Activated CD4-positive, CD25-positive, alpha-beta regulatory T cell treated with anti-CD3 and anti-CD28 coated beads, Interleukin-2, amount 50 U/mL, for 72 hours (primary cell): ENCODE measurements at regions not wholly inside any gene's neighbourhood (a gene's known extent, or its start where the extent isn't known, plus 50 kb on each side); places are given as distances from the start of the nearest gene placed in this dataset.

Experiments used
- DNase-seq: peaks from one replicate; pipeline ENCODE4 v3.0.0; 2021

DNA sequence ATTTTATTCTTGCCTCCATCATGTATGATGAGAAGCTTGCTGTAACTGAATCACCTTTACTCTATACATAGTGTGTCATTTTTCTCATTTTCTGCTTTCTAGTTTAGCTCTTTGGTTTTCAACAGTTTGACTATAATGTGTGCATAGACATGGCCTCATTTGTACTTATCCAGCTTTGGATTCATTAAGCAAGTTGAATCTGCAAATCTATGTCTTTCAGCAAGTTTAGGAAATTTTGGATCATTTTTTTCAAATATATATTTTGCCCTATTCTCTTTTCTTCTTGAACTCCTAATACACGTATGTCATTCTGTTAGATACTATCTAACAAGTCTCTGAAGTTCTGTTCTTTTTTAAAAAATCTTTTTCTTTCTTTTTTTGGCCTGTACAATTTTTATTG, 57.8 kb downstream of the PRLHR start:
- DNase-seq: no peak

DNA sequence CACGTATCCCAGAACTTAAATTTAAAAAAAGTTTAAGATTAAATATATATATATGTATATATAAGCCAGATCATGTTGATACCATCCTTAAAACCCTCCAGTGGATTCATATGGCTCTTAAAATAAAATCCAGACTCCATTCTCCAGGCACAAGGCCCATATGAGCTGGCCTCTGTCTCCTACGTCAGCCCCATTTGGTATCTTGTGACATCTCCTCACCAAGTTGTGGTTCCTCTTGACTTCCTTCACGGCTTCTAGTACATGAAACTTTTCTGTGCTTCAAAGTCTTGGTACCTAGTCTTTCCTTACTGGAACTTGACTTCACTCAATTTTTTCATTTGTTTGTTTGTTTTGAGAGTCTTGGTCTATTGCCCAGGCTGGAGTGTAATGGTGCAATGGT, 61.3 kb downstream of the PRLHR start:
- DNase-seq: no peak

DNA sequence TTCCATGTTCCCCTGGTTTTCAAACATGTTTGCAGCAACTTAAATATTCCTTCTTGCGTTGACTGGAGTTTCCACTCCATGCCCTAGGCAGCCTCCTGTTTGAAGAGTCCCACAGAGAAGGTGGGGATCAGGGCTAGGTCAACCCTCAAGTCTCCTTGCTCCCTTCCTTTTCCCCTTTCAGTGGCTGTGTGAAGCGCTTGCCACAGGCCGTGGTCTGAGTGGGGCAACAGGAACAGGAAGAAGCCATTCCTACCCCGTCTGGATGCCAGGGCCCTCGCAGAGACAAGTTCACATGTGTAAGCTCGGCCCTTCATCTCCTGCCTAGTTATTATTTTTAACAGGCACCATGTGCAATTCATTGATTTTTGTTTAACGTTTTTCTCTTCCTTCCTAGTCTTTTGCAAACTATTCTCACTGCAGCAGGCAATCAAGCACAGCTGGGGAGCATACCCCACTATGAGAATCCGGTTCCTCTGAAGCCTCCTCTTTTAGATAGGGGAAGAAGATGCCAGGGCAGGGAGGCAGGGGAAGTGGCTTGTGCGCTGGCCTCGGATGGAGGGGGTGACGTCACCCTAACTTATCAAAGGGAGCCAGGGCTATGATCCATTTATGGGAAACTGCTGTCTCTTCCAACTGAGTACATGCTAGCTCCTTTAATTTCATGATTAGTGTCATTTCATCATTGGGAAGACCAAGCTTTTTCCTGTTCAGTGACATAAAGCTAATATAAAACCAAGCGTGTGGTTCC, 64.2 kb downstream of the PRLHR start:
- DNase-seq: no peak

DNA sequence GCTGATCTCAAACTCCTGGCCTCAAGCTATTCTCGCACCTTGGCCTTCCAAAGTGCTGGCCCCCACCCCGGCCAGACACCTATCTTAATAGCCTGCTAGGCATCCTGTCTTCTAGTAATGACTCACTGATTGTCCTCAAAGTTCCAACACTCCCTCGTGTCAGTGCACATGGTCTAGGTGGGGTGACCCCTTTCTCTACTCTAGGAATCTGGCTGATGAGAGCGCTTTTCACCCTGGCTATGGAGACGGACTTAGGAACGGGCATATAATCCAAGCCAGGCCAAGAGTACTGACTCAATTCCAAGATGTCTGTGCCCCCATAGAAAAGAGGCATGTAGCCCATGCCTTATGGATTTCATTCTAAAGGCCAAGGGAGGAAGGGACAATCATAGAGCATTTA, 67.0 kb downstream of the PRLHR start:
- no peak for DNase-seq

DNA sequence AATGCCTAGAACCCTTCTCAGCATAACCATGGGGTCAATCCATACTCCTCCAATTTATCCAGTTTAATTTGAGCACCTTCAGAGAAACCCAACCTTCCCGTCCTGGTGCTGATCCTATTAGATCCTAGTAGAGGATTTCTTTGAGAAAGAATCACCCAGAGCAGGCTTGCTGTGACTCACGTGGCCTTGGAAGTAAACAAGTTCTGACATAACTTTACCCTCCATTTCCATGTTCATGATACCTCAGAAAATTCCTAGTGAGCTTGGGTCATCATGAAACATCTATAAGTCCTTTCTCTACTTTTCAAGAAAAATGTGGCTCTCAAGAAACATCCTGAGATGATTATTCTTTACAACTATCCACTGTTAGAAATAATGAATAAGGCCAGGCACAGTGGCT, 71.7 kb downstream of the PRLHR start:
- no peak for DNase-seq

DNA sequence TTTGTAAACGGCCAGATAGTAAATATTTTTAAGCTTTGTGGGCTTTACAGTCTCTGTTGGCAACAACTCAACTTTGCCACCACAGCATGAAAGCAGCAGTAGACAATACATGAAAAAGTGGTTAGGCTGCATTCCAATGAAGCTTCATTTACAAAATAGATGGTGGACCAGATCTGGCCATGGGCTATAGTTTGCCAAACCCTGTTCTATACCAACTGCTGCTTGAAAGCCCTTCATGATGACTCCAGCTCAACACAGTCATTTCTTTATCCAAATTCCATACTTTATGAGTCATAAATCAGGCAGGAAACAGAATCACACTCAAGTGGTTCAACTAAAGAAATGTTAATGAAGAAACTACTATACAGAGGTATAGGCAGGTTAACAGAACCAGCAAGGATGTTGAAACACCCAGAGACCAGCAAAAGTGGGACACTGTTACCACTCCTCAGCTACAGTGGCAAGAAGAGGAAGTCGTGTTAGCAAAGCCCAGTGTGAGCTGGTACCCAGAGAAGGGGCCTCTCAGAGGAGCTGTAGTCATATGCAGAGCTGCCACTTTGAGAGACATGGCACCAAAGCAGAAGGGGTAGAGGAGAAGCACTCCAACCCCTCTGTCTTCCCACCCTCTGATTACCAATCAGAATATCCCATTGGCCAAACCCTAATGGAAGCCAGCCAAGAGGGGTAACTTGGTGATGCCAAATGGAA, 72.5 kb downstream of the PRLHR start:
- DNase-seq: no peak

DNA sequence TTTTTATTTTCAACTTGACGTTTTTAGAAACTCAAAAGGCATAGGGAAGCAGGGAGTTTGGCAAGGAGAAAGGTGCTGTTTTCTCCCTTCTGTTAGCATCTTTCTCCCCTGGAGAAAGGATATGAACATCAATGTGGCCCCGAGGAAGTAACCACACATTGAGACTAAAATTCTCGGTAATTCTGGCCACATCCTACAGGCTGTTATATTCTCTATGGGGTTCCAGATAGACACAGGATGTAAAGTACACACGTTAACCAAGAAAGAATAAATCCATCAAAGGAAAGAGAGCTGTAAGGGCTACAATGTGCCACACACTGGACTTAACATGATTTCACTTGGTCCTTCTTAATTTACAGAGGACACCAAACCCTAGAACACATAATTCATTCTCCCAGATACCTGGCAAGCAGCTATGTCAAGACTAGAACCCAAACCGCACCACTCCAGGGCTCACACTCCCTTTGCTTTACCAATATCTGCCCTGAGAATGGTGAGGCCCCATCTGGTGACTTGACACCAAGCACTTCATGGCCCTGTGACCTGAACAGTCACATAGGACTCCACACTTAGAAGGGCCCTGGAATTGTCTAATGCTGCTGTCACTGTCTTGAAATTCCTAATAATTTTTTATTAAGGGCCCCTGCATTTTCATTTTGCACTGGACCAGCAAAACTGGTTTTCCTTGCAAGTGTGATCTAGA, 73.9 kb downstream of the PRLHR start:
- no peak for DNase-seq

DNA sequence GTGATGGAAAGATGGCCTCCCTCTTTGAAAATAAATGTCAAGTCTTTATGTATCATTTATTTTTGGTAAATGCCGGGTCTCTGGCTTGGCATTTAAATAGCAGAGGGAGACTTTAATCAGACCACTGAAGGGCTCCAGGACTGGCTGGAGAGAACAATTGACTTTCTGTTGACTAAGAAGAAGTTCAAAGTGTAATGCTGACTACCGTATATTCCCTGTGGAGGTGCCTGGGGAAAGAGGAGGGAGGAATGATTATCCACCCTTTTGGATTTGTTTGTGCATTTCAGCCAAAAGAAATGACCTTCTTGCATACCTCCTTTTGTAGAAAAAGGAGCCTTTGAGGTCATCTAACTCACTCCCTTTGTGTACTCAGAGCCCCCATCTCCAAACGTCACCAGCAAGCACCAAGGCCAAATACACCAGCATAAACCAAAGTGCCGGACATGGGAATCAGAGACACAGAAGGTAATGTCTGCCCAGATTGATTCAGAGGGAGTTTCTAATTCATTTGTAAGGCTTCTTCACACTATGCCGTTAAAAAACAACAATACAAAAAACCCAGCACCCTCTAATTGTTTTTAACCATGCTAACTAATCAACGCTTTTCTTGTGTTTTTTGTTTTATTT, 75.2 kb downstream of the PRLHR start:
- DNase-seq: no peak

DNA sequence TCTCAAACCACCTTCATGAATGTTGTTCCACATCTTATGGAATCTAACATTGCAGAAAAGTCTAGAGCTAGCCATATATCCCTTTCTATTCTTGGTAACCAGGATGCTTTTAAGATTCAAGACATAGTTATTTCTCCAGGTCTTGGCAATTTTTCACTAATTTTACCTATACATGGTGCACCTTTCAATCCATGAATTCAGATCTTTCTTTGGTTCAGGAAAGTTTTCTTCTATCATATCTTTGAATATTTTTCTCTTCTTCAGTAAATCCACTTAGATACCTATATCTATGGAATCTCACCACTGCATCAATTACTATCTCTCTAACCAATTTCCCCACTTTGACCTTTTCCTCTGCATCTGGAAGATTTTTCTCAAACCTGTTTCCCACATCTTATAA, 77.4 kb downstream of the PRLHR start:
- DNase-seq: no peak

DNA sequence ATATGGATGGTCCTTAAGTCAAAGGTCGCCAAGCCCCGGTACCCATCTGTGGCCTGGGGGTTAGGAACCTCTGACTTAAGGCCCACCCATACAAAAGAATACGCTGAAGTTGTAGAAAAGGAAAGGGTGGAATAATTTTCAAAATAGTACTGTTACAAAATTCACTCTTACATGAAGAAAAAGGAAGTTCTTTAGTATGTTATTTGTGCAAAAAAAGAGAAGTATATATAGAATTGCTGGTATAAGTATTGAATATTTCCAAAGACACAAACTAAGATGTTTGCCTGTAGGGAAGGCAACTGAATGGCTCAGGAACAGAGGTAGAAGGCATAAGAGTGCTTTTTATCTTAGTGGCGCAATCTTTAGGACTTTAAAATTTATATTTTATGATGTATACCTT, 78.7 kb downstream of the PRLHR start:
- DNase-seq: no peak

DNA sequence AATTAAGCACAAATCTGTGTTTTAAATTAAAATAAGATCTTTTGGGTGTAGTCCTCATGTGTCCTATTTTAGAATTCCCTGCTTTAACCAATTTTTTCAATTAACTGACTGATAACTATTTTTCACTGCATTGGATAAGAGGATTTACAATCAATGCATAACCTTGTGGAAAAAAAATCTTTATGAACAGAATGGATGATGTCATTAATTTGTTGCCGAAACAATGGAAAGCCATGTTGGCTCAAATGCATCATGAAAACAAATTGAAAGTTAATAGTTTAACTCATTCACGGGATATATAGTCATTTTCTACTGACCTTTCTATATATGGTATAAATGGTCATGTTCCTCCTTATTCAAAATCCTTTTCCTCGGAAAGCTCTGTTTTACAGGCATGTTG, 82.3 kb downstream of the PRLHR start:
- DNase-seq: no peak

DNA sequence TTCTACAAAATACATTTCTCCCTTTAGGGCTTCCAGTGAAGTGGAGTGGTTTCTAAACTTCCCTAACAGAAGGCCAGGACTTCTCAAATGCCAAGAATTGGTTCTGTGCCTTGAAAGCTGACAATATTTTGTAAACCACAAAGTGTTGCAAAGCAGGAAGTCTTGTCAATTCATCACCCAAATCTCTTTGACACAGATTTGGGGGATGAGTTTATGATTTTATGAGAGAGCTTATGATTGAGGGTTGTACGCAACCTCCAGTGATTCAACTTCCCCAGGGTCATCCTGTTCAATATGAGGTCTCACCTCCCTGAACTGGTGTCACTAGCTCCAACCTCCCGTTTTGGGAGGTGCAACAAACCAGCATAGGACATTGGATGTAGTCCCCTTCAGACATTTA, 83.7 kb downstream of the PRLHR start:
- DNase-seq: no peak

DNA sequence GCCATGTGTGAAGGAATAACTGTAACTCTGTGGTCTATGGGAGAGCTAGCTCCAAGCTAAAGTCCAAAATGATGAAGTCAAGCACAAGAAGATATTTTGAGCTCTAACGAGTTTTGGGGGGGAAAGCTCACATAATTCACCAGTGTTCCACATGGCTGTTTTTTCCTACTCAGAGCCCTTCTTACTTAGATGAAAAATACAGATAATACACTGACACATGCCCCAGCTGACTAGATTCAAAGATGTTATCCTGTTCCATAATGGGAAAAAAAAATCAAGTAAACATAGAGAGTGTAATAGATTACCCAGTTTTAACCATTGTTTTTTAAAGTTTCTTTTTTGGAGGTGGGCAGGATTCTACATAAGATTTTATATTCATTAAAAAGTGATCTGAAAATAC, 86.6 kb downstream of the PRLHR start:
- DNase-seq: no peak

DNA sequence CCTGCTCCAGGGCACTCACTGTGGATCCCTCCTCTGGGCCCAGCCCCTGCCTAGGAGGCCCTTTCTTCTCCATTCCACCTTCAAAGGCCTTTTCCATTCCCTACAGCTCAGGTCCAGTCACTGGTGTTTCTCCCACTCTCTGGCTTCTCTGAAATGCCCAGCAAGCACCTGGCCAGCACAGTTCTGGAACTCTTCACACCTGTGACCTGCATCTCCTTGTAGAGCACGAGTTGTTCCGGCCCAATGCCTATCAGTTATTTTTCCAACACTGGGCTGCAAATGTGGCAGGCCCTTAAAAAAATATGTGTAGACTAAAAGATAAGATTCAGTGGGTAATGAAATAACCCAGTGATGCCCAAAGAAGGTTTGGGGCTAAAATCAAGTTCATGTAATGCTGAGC, 87.1 kb downstream of the PRLHR start:
- DNase-seq: no peak

DNA sequence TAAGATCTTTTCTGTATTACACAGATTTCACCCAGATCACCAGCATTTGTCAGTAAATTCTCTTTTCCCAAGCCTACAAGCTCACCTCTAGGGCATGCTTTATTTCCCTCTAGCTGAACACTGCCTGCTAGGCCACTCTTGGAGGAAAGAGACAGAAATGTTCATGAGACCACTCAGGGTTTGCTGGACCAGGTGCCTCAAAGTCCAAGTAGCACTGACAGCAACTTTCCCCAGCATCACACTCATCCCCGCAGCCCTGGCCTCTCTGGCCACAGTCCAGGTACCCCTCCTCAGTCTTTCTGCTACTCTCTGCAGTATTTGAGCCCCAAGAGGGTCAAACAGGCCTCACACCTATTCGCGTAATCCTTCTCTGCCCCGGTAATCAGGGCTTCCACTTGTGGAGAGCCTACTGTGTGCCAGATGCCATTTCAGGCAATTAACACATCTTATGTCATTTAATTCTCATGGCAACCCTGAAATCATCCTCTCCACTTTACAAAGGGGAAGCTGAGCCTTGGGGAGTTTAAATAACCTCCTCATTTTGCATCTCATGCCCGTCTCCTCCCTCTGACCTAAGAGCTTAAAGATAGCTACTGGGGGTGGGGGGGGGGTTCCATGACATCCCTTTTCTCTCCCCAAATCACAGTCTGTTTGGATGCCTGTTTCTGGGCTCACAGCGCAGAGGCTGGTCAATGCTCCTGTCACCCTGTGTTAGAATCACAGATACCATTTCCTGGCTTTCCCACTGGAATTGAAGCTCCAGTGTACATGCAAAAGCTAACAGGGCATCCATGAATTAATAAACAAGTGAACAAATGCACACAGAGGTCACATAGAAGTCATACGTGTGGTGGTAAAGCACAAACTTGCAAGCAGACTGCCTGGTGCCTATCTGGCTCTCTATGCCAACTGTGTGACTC, 88.5 kb downstream of the PRLHR start:
- DNase-seq: no peak

DNA sequence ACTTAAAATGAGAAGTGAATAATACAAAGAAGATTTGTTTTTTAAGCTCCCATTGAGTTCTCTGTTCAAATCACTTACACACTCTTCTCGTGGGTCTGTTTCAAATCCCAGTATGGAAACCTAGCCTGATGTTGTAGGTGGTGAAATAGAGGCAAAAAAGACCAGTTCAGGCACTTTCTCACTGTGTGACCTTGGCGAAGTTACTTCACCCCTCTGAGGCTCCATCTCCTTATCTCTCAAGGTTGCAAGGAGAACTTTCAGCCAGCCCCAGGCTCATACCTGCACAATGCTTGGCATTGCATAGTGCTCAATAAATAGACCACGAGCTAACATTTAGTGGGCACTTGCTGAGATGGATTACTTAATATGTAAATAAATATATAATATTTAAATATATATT, 90.1 kb downstream of the PRLHR start:
- no peak for DNase-seq

DNA sequence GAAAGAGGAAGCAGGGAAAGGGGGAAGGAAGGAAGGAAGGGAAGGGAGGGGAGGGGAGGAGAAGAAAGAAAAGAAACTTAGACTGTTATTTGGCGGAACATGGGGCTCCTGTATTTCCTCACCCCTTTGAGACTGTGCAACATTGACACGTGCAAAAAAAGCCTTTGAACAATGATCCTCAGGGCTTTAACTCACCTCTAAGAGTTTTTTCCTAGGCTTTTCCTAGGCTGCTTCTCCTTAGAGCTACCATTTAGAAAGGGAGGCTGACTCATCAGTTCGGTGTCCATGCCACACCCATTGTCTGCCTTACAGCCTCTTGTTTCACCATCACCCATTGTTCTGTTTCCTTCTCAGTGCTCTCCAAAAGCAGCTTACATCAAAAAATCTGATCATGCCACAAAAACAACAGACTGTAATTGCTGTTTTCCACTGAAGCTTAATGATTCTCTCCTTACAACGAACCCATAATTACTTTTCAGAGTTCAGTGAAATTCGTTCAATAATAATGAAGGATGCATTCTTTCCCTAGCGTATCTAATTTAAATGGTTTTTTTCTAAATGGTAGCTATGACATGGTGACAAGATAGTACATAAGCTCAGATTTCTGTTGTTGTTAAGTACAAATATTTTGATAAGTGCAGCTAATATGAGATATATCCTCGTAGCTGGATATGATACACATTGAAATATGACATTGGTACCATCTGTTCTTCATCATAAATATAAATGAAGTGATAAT, 90.8 kb downstream of the PRLHR start:
- DNase-seq: no peak

DNA sequence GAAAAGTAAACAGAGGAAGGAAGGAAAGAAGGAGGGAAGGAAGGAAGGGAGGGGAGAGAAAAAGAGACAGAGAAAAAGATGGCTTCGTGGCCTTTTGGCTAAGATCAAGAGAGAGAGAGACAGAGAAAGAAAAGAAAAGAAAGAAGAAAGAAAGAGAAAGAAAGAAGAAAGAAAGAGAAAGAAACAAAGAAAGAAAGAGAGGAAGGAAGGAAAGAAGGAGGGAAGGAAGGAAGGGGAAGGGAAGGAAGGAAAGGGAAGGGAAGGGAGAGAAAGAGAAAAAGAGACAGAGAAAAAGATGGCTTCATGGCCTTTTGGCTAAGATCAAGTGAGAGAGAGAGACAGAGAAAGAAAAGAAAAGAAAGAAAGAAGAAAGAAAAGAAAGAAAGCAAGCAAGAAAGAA, 91.4 kb downstream of the PRLHR start:
- DNase-seq: no peak

DNA sequence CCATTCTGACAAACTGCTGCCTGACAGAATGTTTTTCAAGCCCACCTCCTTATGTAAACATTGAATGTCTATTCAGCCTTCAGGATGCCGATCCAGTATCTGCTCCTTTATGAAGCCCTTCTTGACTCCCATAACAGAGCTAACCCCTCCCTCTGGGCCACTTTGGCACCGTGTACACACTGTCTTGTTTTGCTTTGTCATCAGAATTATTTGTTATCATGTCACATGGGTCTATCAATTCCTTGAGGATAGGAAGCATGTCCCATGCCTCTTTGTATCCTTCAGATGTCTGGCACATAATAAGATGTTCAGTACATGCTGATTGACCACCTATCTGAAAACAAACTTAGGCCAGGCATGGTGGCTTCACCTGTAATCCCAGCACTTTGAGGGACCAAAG, 92.3 kb downstream of the PRLHR start:
- DNase-seq: no peak

DNA sequence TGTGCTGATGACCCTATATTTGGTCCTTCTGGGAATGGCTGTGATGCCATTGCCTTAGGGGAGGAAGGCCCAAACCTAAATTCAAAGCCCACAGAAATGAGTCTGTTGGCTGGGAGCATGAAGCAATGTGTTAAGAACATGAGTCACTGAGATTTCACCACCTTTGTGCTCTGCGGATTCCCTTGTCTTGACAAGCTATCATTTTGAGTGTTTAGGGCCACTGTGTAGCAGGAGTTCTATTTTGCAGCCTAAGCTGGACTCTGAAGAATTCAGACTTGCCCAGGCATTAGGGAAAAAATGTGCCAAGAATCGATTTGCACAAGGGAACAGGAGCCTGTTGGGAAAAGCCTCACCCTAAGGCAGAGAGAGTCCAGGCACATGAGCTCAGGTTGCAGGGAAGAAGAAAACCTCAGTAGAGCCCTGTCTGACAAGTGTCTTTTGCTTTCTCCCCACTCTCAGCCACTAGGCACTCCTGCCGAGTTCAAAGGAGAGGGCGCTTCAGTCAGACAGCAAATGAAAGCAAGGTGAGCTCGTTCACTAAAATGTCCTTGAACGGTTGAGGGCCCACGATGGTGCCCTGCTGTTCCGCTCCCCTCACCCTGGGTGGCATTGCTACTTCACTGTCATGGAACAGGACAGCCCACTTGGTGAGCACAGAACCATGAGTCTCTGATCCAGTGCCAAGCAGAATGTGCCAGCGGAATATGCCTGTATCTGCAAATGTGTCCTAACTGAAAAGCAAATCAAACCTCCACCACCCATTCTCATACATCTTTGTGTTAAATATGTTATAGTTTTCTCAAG, 93.6 kb downstream of the PRLHR start:
- no peak for DNase-seq

DNA sequence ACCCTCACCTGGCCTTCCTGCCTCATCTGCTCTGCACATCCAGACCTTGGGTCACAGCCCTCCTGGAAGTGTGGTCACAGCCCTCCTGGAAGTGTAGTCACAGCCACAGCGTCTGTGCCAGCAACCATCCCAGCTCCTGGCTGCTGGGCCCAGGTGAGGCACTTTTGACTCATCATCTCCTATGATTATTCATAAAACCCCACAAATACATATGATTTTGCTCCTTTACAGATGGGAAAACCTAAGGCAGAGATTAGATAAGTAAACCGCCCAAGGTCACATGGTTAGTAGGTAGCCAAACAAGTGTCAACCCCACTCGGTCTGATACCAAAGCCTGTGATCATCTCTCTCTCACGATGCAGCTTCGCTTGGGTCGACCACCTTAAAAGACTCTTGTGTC, 94.3 kb downstream of the PRLHR start:
- no peak for DNase-seq
